Tibial artery (tissue), 4 donors: ENCODE measurements at regions not wholly inside any gene's neighbourhood (a gene's known extent, or its start where the extent isn't known, plus 50 kb on each side); places are given as distances from the start of the nearest gene placed in this dataset.

Source experiments
- DNase-seq, 2 donors: peaks; one replicate each; pipeline ENCODE4 v3.0.0-alpha.2; 2019
- H3K27ac ChIP-seq, 2 donors: fragments of 200-600 bp; sonication (generic) in 1 of 2; 1 replicate in 1 of 2; 2 replicates in 1 of 2; pipeline ENCODE4 v1.5.1; 2018 to 2019; ENCODE audit warnings: mild to moderate bottlenecking in 1 of 2
- H3K27me3 ChIP-seq, 2 donors: fragments of 200-600 bp; sonication (generic) in 1 of 2; one replicate each; pipeline versions ENCODE4 v1.5.1 to v1.6.0; 2016 to 2019
- H3K36me3 ChIP-seq, 3 donors: fragments of 200-600 bp; sonication (generic) in 2 of 3; one replicate each; pipeline ENCODE4 v1.5.1; 2016 to 2019; ENCODE audit warnings: mild to moderate bottlenecking in 2 of 3
- H3K4me1 ChIP-seq, 4 donors: fragments of 200-600 bp; sonication (generic) in 2 of 4; 1 replicate in 3 of 4; 2 replicates in 1 of 4; pipeline ENCODE4 v1.5.1; 2016 to 2019
- H3K4me3 ChIP-seq, 2 donors: fragments of 200-600 bp; sonication (generic) in 1 of 2; 1 replicate in 1 of 2; 2 replicates in 1 of 2; pipeline ENCODE4 v1.5.1; 2018 to 2019; ENCODE audit warnings: mild to moderate bottlenecking in 2 of 2
- H3K9me3 ChIP-seq, 3 donors: fragments of 200-600 bp; sonication (generic) in 1 of 3; one replicate each; pipeline ENCODE4 v1.5.1; 2016 to 2019
- intact Hi-C: fragments of 100-400 bp; cut with DNase I; formaldehyde crosslinking; loops from one replicate; pipeline ENCODE4 v1.15.0; 2023; ENCODE audit warnings: low total_unique reads
- TF ChIP-seq, protein P1 (sequence below), 2 experiments: fragments of 200-600 bp in 1 of 2; fragments of 450-650 bp in 1 of 2; IDR thresholded peaks; one replicate each; pipeline ENCODE4 v1.5.1; 2017 to 2019; ENCODE audit warnings: antibody characterized with exemption in 2 of 2, mild to moderate bottlenecking in 1 of 2, moderate library complexity in 1 of 2

DNA sequence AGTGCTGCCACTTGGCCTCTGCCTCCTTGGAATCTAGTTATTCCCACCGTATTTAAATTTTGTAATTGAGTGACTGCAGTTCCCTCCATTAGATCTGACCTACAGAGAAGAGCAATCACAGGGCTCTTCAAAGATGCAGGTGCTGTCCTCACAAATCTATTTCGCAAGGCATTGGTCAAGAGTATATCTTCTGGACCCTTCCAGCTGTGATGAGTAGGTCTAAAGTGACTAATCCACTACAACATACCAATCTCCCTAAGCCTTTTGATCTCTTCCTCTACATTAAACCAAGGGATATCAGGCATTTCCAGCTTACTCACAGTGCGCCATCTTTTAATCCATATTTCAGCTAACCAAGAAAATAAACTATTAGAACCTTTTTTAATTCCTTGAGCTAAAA lies 65.1 kb upstream of the COL3A1 start:
- no peaks in the 10 kb centered on the region for H3K9me3 ChIP-seq
- no peaks in the 10 kb centered on the region for H3K4me1 ChIP-seq
- H3K27ac ChIP-seq = no peak overlapping the region
- H3K4me3 ChIP-seq = no peak overlapping the region
- no peaks in the 10 kb centered on the region for H3K36me3 ChIP-seq
- TF ChIP-seq, protein P1, sequence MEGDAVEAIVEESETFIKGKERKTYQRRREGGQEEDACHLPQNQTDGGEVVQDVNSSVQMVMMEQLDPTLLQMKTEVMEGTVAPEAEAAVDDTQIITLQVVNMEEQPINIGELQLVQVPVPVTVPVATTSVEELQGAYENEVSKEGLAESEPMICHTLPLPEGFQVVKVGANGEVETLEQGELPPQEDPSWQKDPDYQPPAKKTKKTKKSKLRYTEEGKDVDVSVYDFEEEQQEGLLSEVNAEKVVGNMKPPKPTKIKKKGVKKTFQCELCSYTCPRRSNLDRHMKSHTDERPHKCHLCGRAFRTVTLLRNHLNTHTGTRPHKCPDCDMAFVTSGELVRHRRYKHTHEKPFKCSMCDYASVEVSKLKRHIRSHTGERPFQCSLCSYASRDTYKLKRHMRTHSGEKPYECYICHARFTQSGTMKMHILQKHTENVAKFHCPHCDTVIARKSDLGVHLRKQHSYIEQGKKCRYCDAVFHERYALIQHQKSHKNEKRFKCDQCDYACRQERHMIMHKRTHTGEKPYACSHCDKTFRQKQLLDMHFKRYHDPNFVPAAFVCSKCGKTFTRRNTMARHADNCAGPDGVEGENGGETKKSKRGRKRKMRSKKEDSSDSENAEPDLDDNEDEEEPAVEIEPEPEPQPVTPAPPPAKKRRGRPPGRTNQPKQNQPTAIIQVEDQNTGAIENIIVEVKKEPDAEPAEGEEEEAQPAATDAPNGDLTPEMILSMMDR (IDR thresholded peaks at IDR 0.05) = no peak
- H3K27me3 ChIP-seq = no peaks in the 10 kb centered on the region
- intact Hi-C loops = no loop called here
- no peak for DNase-seq

DNA sequence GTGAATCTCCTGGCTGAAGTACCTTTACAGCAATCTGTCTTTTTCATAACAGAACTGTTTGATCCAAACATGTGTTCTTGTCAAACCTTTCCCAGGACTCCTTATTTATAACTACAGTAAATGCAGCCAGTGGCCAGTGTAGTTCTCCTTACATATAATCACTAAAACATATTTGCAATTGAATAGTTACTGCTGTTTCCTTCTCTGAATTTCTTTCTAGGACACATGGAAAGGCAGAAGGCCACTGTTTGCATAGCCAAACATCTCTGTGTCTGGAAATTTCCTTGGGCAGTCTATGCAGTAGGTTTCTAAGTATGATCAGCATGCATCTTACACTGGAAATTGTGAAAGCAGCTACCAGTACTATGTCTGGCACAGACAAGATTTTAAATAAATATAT lies 57.4 kb upstream of the COL3A1 start:
- Histone ChIP-seq H3K27me3 (no peaks in the 10 kb centered on the region), H3K27ac (no peak overlapping the region), H3K9me3 (no peaks in the 10 kb centered on the region), H3K36me3 (no peaks in the 10 kb centered on the region), H3K4me1 (peaks cover 0 to 7% (median 3%) of the 10 kb centered on the region in 4 donors), H3K4me3 (no peak overlapping the region)
- intact Hi-C loops = no loop called here
- no peak for DNase-seq
- TF ChIP-seq, protein P1 (IDR thresholded peaks at IDR 0.05) = no peak

DNA sequence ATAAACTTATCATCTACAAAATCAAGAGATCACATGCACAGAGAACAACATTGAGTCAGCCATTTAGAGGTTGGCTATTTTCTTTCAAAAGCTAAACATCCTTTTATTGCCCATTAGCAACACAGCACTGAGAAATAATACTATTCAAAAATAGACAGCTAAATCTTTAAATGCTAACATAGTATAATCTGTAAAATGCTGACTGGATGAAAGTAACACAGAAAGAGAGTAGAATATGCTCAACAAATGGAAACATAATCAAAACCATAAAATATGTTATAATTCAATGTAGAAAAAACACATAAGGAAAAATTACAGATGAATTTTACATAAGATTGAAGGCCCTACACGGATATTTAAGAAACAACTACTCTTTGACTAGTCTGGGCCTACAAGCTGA lies 56.5 kb upstream of the COL3A1 start:
- Histone ChIP-seq H3K36me3 (no peaks in the 10 kb centered on the region), H3K9me3 (no peaks in the 10 kb centered on the region), H3K4me3 (no peak overlapping the region), H3K27ac (no peak overlapping the region), H3K27me3 (no peaks in the 10 kb centered on the region), H3K4me1 (peaks cover 0 to 13% (median 4%) of the 10 kb centered on the region in 4 donors)
- intact Hi-C loops = no loop called here
- DNase-seq = no peak
- TF ChIP-seq, protein P1 (IDR thresholded peaks at IDR 0.05) = no peak

DNA sequence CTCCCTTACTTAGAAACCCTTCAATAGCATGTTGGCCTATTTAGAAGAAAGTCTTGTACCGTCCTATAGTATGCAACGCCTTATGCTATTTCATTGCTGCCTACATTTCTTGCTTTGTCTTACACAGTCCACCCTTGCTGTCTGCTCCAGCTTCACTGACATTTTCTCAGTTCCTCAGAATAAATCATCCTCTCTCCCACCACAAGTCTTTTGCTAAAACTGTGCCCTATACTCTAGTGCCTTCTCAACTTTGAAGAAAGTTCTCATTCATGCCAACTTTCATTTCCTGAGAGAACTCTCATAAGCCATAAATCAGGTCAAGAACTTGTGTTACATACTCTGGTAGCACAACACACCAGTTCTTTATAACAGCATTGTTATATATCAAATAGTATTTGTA lies 54.3 kb upstream of the COL3A1 start:
- no peak overlapping the region for H3K4me3 ChIP-seq
- TF ChIP-seq, protein P1 (IDR thresholded peaks at IDR 0.05) = no peak
- intact Hi-C loops = no loop called here
- peaks cover 0 to 13% (median 4%) of the 10 kb centered on the region in 4 donors for H3K4me1 ChIP-seq
- H3K27ac ChIP-seq = no peak overlapping the region
- DNase-seq = no peak
- H3K27me3 ChIP-seq = no peaks in the 10 kb centered on the region
- no peaks in the 10 kb centered on the region for H3K36me3 ChIP-seq
- no peaks in the 10 kb centered on the region for H3K9me3 ChIP-seq

DNA sequence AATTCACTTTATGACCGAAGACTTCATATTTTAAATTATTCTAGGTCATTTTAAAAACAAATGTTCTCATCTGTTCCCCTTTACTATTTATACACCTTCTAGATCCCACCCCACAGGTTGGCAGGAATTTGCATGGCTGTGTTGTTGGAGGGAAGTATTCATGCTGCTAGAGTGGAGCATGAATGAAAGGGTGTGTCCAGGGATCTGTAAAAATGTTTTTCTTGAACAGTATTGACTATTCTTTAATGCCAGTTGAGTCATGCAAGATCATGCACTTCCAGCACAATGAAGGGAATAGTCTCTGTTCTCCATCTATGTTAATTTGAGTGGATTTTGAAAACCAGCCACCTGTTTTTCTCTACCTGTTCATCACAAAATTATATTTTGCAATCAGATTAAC lies 52.0 kb upstream of the COL3A1 start:
- no peak for DNase-seq
- H3K36me3 ChIP-seq = no peaks in the 10 kb centered on the region
- no peak overlapping the region for H3K27ac ChIP-seq
- TF ChIP-seq, protein P1 (IDR thresholded peaks at IDR 0.05) = no peak
- H3K27me3 ChIP-seq = no peaks in the 10 kb centered on the region
- H3K4me1 ChIP-seq = peaks cover 0 to 13% (median 2%) of the 10 kb centered on the region in 4 donors
- intact Hi-C loops = no loop called here
- no peak overlapping the region for H3K4me3 ChIP-seq
- H3K9me3 ChIP-seq = peaks cover 0 to 2% (median 0%) of the 10 kb centered on the region in 3 donors
